HG02610 (cell line): ENCODE measurements at regions not wholly inside any gene's neighbourhood (a gene's known extent, or its start where the extent isn't known, plus 50 kb on each side); places are given as distances from the start of the nearest gene placed in this dataset.

Experiments used
- ATAC-seq: cut with Tn5 transposase; IDR thresholded peaks from one replicate; pipeline ENCODE4 v1.9.1; 2021; ENCODE audit warnings: mild to moderate bottlenecking, moderate library complexity; ENCODE audit not compliant: unreplicated experiment

DNA sequence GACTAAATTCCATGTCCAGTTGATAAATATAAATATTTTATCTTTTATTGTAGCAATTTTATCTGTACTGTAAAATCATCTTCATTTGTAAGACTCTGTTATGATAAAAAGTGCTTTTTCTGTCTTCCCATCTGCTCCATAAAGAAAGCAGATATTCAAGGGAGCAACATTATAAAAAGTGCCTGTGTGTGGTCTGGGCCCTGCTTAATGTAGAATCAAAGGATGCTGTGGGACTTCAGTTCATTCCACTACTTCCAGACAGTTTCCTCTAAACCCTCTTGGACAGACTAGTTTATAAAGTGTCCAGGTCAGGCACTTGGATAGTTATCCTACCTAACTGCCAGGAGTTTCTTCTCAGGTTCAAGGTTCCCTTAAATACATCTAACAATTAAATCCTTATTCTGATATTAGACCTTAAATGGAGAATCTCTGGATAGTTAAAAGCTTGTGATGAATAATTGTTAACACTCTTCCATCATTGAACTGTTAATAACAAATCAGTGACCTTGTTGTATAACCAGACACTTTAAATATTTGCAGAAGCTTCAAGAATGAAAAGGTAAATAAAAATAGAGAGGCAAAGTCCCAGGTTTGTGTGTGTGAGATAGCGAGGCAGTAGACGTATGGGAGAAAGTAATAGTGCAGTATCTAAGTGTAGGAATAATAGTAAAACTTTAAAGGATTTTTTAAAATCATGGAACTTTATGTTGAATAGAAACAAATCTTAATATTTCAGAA is 237.5 kb upstream of the CTSO start:
- no peak for ATAC-seq

DNA sequence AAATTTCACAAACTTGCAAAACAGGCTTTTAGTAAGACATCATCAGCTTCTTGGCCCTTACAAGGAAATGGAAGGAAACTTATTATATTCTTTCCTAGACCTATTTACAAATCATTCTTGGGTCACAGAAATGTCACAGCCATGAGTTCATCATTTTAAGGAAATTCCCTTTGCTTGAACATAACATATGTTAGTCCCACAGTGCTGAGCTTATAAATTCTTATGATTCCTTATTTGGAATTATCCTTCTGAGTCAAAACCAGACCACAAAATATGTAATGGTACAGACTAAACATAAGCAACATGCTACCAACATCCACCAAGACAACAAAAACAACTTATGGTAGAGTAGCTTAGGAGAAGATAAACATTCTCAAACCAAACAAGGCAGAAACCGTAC is 236.9 kb upstream of the CTSO start:
- peak; percentile 28 for ATAC-seq

DNA sequence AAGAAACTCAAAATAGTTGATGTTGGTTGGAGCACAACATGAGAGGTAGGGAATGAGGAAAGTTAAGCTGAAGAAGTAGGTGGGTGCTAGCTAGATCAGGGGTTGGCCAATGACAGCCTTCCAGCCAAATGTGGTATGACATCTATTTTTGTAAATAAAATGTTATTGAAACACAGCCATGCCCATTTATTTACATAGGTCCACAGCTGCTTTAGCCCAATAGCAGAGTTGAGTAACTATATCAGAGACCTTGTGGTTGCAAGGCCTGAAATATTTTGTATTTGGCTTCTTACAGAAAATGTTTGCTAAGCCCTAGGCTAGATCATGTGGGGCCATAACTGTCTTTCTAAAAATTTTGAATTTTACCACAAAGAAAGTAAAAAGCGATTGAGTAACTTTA is 234.9 kb upstream of the CTSO start:
- no peak for ATAC-seq

DNA sequence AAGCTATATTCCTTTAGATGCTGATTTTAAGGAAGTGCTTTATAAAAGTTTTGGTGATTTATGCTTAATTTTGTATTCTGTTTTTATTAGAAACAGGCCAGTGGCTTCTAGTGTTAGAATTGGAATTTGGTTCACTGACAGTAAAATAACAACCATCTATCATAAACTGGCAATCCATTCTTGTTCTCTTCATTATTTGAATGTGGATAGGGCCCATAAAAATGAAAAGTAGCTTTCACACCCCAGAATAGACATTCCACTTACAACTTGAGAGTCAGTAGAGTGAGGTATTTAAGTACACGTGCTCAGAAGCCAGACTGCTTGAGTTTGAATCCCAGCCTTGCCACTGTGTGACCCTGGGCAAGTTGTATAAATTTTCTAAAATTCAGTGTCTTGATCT is 232.4 kb upstream of the CTSO start:
- no peak for ATAC-seq

DNA sequence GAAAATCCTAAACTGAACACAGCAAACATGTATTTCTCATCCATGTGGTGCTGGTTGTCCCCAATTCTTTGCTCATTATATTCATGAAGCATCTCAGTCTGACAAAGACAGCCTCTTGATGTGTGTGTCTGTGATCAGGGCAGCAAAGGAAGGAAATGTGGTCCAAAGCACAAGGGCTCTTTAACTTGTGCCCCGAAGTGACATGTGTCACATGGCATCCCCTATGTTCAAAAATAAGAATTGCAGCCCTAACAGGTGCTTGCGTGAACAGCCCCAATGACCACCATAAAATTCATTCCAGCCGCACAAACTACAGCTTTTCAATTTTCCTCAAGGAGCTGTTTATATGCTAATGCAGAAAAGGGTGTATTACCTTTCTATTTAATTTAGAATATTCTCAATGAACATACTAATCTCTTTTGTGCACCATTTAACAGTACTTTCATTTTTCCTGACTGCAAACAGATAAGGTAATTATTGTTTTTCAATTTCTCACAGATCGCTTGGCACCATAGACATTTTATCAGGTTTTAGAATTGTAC is 231.9 kb upstream of the CTSO start:
- no peak for ATAC-seq

DNA sequence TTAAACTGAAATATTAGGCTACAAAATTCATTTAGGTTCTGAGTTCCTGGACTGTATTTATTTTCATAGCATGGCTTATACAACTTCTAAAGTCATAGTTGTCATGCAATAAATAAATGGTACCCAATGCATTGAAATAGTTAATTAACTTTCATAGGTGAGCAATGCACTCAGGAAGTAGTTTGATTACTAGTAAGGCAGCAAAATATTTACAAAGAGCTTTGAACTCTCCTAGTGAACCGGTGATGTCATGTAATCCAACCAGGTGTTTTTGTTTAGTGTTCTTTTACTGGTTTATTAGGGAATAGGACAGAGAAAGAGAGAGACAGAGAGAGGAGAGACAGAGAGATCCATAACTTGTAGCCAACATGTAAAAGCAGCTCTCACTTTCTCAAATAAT is 228.6 kb upstream of the CTSO start:
- no peak for ATAC-seq

DNA sequence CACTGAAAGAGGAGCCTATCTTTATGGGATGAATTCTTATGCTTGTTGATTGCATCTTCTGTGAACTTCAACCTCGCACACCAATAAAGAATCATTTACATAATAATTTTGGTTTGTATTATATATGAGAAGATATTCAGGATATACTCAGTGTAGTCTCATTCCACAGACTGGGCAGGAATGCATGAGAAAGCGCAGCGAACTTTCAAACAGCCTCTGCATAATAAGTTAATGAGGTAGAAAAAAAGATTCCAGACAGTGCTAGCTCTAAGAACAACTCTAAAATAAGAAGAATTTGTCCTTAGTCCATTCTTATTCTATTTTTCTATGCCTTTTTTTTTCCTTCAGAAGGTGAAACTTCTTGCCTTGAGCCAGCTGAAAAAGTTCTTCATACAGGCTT is 224.3 kb upstream of the CTSO start:
- no peak for ATAC-seq

DNA sequence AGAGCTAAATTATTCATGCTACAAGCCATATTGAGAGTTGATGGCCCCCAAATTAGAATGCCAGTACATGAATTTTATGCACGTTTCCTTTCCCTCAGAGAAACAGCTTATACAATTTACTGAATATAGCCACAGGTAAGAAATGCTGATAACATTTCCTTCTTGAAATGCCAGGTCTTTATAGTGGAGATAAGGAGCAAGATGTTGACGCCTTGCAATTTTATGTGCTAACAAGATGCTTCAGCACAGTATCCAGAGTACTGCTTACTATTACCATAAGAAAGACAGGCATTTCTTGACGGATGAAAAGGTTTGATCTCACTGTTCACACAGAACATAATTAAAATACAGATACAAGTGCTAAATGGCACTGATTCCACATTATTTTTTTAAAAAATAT is 223.2 kb upstream of the CTSO start:
- ATAC-seq = no peak

DNA sequence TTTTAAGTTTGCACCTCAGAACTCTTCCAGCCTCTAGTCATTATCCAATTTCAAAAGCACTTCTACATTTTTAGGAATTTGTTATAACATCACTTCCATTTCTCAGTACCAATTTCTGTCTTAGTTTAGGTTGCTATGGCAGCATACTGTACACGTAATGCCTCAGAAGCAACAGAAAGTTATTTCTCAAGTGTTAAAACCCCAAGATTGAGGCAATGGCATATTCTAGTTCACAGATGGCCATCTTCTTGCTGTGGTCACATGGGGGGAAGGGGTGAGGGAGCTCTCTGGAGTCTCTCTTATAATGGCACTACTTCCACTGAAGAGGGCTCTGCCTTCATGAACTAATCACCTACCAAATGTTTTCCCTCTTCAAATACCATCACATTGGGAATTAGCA is 220.3 kb upstream of the CTSO start:
- no peak for ATAC-seq

DNA sequence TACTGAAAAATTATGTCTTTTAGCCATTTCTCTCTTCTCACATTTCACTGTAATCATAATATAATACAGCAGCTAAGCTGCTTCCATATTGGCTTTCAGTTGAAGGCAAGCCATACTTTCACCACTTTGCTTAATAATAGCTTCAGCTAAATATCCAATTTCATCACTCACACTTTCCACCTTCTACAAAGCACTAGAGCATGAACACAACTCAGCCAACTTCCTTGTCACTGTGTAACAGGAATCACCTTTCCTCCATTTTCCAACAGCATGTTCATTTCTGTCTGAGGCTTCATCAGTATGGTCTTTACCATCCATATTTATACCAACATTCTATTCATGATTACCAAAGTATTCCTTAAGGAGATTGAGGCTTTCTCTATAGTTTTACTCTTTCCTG is 219.8 kb upstream of the CTSO start:
- no peak for ATAC-seq

DNA sequence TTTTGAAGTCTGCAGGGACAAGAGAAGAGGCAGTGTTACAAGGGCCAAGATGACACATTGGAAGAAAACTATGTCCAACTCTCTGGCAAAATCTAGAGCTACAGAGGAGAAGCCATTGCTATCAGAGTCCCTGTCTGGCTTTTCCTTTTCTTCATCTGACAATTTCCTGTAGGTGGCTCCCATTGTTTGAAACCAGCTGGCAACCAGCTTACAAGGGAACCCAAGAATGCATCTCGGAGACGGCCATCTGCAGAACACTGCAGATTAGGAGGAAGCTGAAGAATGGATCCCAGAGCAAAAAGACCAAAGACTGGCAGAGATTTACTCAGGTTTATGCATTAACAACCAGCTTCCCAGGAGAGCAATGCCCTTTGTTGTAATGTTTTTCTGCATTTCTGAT is 216.2 kb upstream of the CTSO start:
- ATAC-seq = no peak

DNA sequence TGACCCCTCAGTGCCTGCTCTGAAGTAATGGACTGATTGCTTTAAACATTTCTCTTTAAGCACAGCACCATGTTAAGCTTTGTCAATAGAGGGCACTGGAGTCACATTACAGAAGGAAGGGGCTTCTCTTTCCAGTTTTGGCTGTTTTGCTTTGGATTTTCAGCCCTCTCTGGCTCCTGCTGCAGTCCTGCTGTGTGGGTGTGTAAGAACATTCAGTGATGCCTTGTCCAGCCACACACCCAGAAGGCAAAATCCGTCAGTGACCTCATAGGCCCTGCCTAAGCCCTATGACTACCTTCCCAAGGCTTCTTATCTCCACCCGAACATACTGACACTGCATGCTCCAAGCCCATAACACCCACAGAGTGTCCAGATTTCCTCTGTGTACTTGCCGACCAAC is 215.3 kb upstream of the CTSO start:
- ATAC-seq = peak; percentile 67

DNA sequence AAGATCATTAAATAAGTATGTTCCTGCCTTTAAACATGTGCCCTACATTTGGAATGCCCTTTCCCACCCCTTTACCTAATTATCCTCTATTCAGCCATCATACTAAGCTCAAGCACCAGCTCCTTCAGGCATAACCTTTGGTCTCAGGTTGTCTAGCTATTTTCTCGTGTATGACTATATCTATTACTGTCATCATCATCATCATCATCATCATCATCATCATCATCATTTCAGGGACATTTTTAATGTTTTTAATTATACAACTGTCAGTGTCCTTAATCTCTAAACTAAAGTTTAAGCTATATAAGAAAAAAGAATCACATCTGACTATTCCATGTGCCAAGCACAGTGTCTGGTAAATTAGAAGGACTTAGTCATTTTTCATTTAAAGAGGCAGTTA is 214.6 kb upstream of the CTSO start:
- ATAC-seq = no peak

DNA sequence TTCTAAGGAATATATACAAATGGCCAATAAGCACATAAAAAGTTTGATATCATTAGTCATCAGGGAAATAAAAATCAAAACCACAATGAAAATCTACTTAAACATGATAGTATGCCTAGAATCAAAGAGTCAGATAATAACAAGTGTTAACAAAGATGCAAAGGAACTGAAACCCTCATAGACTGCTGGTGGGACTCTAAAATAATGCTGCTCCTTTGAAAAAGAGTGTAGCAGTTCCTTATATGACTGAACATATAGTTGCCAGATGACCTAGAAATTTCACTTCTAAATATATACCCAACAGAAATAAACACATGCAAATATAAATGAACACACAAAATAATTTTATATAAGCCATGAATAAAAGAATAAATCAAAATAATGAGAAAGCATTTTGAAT is 205.1 kb upstream of the CTSO start:
- ATAC-seq = peak; percentile 98

DNA sequence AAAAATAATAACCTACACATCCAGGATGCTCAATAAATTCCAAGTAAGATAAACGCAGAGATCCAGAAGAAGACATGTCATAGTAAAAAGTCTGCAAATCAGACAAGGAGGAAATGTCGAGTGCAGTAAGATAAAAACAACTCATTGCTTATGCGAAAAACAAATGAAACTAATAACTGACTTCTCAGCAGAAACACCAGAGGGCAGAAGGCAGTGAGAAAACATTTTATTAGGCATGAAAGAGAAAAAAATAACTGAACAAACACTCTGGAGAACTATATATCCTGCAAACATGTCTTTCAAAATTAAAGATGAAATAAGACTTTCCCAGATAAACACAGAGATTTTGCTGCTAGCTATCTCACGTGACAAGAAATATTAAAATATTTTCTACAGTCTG is 201.3 kb upstream of the CTSO start:
- no peak for ATAC-seq

DNA sequence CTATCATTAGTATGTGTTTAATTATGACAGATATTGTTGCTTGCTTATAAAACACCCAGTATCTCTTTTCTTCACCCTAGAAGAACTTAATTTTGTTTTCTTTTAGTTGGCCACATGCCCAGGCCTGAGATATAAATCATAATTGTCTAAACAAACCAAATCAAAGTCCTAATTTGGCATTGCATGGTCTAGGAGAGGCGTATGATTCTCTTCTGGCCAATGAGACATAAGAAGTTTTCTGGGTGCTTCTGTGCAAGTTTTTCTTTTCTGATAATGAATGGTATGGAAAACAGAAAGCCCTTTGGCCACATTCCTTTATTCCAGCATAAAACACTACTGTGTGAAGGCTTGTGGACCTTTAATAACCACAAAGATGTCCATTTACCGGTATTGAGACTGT is 192.9 kb upstream of the CTSO start:
- no peak for ATAC-seq

DNA sequence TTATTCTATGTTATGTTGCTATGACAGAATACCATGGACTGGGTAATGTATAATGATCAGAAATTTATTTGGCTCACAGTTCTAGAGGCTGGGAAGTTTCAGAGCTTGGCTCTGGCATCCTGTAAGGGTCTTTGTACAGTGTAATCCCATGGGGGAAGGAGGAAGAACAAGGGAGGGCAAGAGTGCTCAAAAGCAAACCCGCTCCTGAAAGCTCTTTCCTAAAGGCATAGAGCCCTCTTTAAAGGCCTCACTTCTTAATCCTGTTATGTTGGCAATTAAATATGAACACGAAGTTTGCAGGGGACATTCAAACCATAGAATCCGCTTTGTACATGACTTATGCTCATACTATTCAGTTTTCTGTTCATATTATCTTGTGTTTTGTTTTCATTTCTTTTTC is 191.3 kb upstream of the CTSO start:
- no peak for ATAC-seq

DNA sequence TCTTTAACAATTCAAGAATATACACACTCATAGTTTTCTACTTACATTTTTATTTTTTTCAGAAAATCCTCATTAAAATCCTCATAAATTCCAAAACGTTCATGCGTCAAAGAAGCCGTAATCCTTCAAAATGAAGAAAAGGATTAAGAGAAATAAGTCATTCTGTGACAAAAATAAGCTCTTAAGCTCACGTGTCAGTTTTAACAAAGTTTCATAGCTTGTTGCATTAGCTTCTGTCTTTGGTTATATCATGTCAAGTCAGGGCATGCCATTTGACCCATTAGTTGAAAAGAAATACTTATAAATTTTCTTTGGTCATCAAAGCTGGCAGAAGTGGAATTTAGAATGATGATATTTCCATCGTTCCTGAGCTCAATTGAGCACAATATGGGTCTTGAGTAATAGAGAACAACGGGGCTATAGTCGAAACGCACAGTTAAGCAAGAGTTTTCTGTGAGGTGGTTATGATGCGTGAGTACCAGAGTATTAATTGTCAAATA is 185.2 kb upstream of the CTSO start:
- no peak for ATAC-seq

DNA sequence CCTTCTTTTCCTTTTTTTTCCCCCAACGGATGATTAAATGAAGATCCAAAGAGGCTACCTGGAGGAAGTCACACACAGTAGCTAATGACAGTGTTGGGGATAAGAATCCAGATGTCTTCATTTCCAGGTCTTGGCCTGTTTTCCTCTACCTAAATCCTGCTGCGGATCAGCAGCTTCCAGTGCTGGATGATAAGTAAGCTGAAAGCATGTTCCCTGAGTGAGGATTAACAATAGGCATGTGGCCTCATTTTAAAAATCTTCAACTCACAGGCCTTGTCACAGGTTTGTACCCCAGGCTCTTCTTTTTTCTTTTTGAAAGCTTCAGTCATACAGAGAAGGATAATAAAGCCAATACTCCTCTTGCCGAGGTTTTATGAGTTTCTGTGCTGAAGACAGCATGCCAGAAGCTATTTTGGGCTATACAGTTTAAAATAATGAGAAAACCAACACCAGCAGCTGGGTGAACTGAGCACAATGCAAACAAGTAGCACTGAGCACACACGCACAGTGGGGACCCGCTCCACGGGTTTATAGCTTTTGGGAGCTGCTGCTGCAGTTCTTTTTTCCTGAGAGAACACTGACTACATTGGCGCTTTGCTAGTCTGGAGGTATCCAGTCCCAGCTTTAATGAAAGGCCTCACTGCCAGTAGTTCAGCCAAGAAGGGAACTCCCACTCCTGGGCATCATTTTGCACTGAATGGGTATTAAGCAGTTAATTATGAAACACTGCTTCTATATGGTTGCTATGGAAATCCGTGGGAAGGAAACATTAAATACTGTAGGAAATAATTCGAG is 184.2 kb upstream of the CTSO start:
- no peak for ATAC-seq

DNA sequence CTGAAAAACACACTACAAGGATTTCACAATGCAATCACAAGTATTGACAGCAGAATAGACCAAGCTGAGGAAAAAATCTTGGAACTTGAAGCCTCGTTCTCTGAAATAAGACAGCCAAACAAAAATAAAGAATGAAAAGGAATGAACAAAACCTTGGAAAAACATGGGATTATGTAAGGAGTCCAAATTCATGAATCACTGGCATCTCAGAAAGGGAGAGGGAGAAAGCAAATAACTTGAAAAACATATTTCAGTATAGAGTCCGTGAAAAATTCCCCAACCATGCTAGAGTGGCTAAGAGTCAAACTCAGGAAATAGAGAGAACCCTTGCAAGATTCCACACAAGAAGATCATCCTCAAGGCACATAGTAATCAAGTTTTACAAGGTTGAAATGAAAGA is 178.5 kb upstream of the CTSO start:
- no peak for ATAC-seq

DNA sequence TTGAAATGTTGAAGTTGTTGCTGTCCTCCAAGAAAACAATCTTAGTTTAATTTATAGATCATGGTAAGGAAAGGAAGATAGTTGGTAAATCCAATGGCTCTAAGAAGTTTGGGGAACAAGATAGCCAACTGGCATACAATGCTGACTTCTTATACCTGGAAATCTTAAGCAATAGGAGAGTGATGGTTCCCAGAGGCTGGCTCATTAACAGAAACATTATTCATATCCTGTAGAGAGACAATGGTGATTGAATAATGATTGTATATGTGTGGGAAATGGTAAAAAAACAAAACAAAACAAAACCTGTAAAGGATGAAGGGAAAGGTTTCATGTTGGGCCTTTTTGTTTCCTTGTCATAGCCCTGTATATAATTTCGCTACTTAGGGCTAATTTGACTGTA is 174.9 kb upstream of the CTSO start:
- no peak for ATAC-seq

DNA sequence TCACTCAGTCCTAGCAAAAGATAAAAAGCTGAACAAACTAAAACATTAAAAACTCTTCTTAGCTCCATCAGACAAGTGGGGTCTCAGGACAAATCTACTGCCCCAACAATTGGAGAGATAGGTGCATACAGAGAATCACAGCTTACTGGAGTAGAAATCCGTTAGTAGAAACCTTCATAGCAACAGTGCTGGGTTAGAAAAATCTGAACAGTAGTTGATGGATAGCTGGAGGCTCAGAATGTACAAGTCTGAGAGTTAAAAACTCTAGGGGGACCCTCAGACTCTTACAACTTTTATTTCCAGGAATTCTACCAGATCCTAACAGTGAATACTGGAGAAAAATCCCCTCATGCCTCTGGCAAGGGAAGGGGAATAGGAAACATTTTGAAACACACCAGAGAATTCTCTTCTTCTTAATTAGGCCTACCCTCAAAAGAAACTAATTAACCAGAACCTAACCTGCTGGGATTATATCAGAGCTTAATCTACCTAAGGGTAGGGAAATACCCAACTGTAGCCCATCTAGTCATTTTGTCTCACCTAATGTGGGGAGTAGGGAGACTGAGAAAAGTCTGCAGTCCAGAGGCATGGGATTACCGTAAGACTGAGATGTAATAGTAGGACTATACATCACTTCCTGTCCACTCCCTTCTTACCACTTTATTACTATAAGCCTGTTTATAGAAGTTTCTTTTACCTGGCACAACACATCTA is 165.0 kb upstream of the CTSO start:
- no peak for ATAC-seq
